Retina (tissue), 1 donor: ENCODE measurements at regions not wholly inside any gene's neighbourhood (a gene's known extent, or its start where the extent isn't known, plus 50 kb on each side); places are given as distances from the start of the nearest gene placed in this dataset.

Source experiments
- DNase-seq: peaks from one replicate; pipeline ENCODE4 v3.0.0-alpha.2; 2016

GRCh38 chr11:119846374-119846773 is 117.4 kb upstream of the NECTIN1 start:
- DNase-seq, result no peak

GRCh38 chr11:119845756-119846155 is 116.8 kb upstream of the NECTIN1 start:
- DNase-seq, result no peak

GRCh38 chr11:119845305-119845704 is 116.3 kb upstream of the NECTIN1 start:
- no peak for DNase-seq

- no peak for DNase-seq
Observed at GRCh38 chr11:119844808-119845207, 115.8 kb upstream of the NECTIN1 start.

GRCh38 chr11:119843877-119844276 is 114.9 kb upstream of the NECTIN1 start:
- DNase-seq, result no peak

GRCh38 chr11:119842731-119843130 is 113.7 kb upstream of the NECTIN1 start:
- no peak for DNase-seq

GRCh38 chr11:119839476-119840133 is 110.6 kb upstream of the NECTIN1 start:
- peak; percentile 29 for DNase-seq

- DNase-seq, result no peak
Observed at GRCh38 chr11:119835753-119836152, 106.8 kb upstream of the NECTIN1 start.

GRCh38 chr11:119832202-119832935 is 103.4 kb upstream of the NECTIN1 start:
- peak; percentile 75 for DNase-seq

GRCh38 chr11:119831011-119831410 is 102.0 kb upstream of the NECTIN1 start:
- DNase-seq, result no peak

GRCh38 chr11:119830400-119830799 is 101.4 kb upstream of the NECTIN1 start:
- DNase-seq, result no peak

- DNase-seq, result no peak
Observed at GRCh38 chr11:119829402-119829801, 100.4 kb upstream of the NECTIN1 start.

GRCh38 chr11:119828819-119829218 is 99.8 kb upstream of the NECTIN1 start:
- no peak for DNase-seq

- DNase-seq, result no peak
Observed at GRCh38 chr11:119828006-119828405, 99.0 kb upstream of the NECTIN1 start.

- no peak for DNase-seq
Observed at GRCh38 chr11:119827113-119827512, 98.1 kb upstream of the NECTIN1 start.

GRCh38 chr11:119823077-119823476 is 94.1 kb upstream of the NECTIN1 start:
- DNase-seq, result no peak

- DNase-seq, result no peak
Observed at GRCh38 chr11:119816660-119817059, 87.7 kb upstream of the NECTIN1 start.

GRCh38 chr11:119814766-119815165 is 85.8 kb upstream of the NECTIN1 start:
- no peak for DNase-seq

GRCh38 chr11:119810478-119811232 is 81.7 kb upstream of the NECTIN1 start:
- no peak for DNase-seq

GRCh38 chr11:119809346-119809745 is 80.3 kb upstream of the NECTIN1 start:
- DNase-seq, result no peak

- DNase-seq, result no peak
Observed at GRCh38 chr11:119808407-119809185, 79.6 kb upstream of the NECTIN1 start.

GRCh38 chr11:119807841-119808240 is 78.8 kb upstream of the NECTIN1 start:
- no peak for DNase-seq

GRCh38 chr11:119807402-119807801 is 78.4 kb upstream of the NECTIN1 start:
- no peak for DNase-seq
